MM.1S (cell line): ENCODE measurements at regions not wholly inside any gene's neighbourhood (a gene's known extent, or its start where the extent isn't known, plus 50 kb on each side); places are given as distances from the start of the nearest gene placed in this dataset.
"Not testable (repeated sequence)": the region's sequence is repeated elsewhere in the genome, so short reads cannot be mapped to it uniquely, and the experiment has no call there.

Experiments used
- DNase-seq: peaks from one replicate; pipeline ENCODE4 v3.0.0-alpha.2; 2015
- H2AFZ ChIP-seq: fragments of 300-600 bp; sonication (generic); 2 replicates; pipeline ENCODE4 v1.6.0; 2016; ENCODE audit warnings: antibody characterized with exemption, low read length
- H3F3A ChIP-seq: fragments of 300-600 bp; sonication (generic); 2 replicates; pipeline ENCODE4 v1.6.1; 2016; ENCODE audit warnings: mild to moderate bottlenecking, antibody characterized with exemption, low read length, moderate library complexity, mixed read lengths; ENCODE audit not compliant: insufficient read depth
- H3K27ac ChIP-seq: fragments of 300-600 bp; sonication (generic); 2 replicates; pipeline ENCODE4 v1.5.1; 2016; ENCODE audit warnings: mild to moderate bottlenecking, low read length
- H3K27me3 ChIP-seq: fragments of 300-600 bp; sonication (generic); replicated peaks from 2 replicates; pipeline ENCODE4 v1.6.0; 2016; ENCODE audit warnings: low read length; ENCODE audit not compliant: insufficient read depth
- H3K36me3 ChIP-seq: fragments of 300-600 bp; sonication (generic); replicated peaks from 2 replicates; pipeline ENCODE4 v1.6.1; 2016; ENCODE audit warnings: mild to moderate bottlenecking, low read length, mixed read lengths; ENCODE audit not compliant: insufficient read depth
- H3K4me1 ChIP-seq: fragments of 300-600 bp; sonication (generic); 2 replicates; pipeline ENCODE4 v1.6.1; 2016; ENCODE audit warnings: low read length, mixed read lengths
- H3K4me2 ChIP-seq: fragments of 300-600 bp; sonication (generic); 2 replicates; pipeline ENCODE4 v1.6.0; 2016; ENCODE audit warnings: low read depth, low read length
- H3K4me3 ChIP-seq: fragments of 300-600 bp; sonication (generic); 2 replicates; pipeline ENCODE4 v1.5.1; 2016; ENCODE audit warnings: low read length, mixed read lengths
- H3K79me2 ChIP-seq: fragments of 300-600 bp; sonication (generic); 2 replicates; pipeline ENCODE4 v1.6.1; 2016; ENCODE audit warnings: mixed run types, low read length, mixed read lengths
- H3K9ac ChIP-seq: fragments of 300-600 bp; sonication (generic); 2 replicates; pipeline ENCODE4 v1.6.1; 2016; ENCODE audit warnings: low read length, mixed read lengths
- H3K9me2 ChIP-seq: fragments of 300-600 bp; sonication (generic); replicated peaks from 2 replicates; pipeline ENCODE4 v1.6.1; 2016; ENCODE audit warnings: mild to moderate bottlenecking, low read length, mixed read lengths; ENCODE audit not compliant: insufficient read depth
- H3K9me3 ChIP-seq: fragments of 300-600 bp; sonication (generic); replicated peaks from 2 replicates; pipeline ENCODE4 v1.6.1; 2016; ENCODE audit warnings: mild to moderate bottlenecking, low read length, mixed read lengths; ENCODE audit not compliant: insufficient read depth
- H4K20me1 ChIP-seq: fragments of 300-600 bp; sonication (generic); 2 replicates; pipeline ENCODE4 v1.6.1; 2016; ENCODE audit warnings: mild to moderate bottlenecking, low read length, moderate library complexity, mixed read lengths; ENCODE audit not compliant: insufficient read depth
- CTCF ChIP-seq: fragments of 300-600 bp; sonication (generic); IDR thresholded peaks from 2 replicates; pipeline ENCODE4 v1.5.1; 2016; ENCODE audit warnings: antibody characterized with exemption, low read length, mixed read lengths
- EZH2 ChIP-seq: fragments of 300-600 bp; sonication (generic); optimal IDR thresholded peaks from 2 replicates; pipeline ENCODE3; 2017; ENCODE audit warnings: low read depth, mild to moderate bottlenecking, antibody characterized with exemption, low read length, mixed read lengths
- EZH2phosphoT487 ChIP-seq: fragments of 300-600 bp; sonication (generic); IDR thresholded peaks from 2 replicates; pipeline ENCODE4 v1.6.1; 2018; ENCODE audit warnings: antibody characterized with exemption, low read length

DNA sequence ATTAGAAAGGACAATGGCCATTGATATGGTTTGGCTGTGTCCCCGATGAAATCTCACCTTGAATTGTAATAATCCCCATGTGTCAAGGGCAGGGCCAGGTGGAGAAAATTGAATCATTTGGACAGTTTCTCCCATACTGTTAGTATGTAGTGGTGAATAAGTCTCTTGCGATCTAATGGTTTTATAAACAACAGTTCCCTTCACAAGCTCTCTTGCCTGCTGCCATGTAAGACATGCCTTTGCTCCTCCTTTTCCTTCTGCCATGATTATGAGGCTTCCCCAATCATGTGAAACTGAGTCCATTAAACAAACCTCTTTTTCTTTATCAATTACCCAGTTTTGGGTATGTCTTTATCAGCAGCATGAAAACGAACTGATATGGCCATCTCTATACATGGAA lies 302.7 kb downstream of the SFMBT2 start:
- Histone ChIP-seq H4K20me1 (no peaks in the 10 kb centered on the region), H3K27me3 (no peaks in the 10 kb centered on the region), H3K9me3 (no peaks in the 10 kb centered on the region), H3F3A (no peaks in the 10 kb centered on the region), H3K79me2 (no peaks in the 10 kb centered on the region), H3K9ac (no peak overlapping the region), H3K4me3 (no peak overlapping the region), H3K4me2 (no peak overlapping the region), H3K9me2 (no peaks in the 10 kb centered on the region), H3K27ac (no peak overlapping the region), H3K4me1 (no peaks in the 10 kb centered on the region), H2AFZ (no peak overlapping the region), H3K36me3 (no peaks in the 10 kb centered on the region)
- no peak for DNase-seq
- TF ChIP-seq CTCF (no peak), EZH2 (no peak), EZH2phosphoT487 (no peak)

DNA sequence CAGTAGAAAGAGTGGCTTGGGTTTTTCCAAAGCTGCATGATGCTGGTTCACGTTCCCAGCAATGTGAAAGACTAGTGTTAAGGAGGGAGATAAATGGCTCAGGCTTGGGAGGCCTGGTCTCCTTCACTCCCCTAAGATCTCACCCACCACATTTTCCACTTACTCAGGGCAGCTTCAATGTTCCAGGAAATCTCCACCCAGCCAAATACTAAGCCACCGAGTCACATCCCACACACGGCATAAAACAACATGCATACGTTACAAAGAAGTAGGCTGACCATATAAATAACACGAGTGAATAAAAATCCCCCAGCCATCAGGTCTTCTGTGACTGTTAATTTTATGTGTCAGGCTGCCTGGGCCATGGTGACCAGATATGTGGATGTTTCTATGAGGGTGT lies 303.5 kb downstream of the SFMBT2 start:
- H3K27ac ChIP-seq = no peak overlapping the region
- no peaks in the 10 kb centered on the region for H3K4me1 ChIP-seq
- H4K20me1 ChIP-seq = no peaks in the 10 kb centered on the region
- H3K36me3 ChIP-seq = no peaks in the 10 kb centered on the region
- H3F3A ChIP-seq = no peaks in the 10 kb centered on the region
- no peak for DNase-seq
- no peaks in the 10 kb centered on the region for H3K9me2 ChIP-seq
- H3K9ac ChIP-seq = no peak overlapping the region
- H3K4me2 ChIP-seq = no peak overlapping the region
- H3K9me3 ChIP-seq = no peaks in the 10 kb centered on the region
- TF ChIP-seq EZH2 (no peak), CTCF (no peak), EZH2phosphoT487 (no peak)
- H3K79me2 ChIP-seq = no peaks in the 10 kb centered on the region
- no peaks in the 10 kb centered on the region for H3K27me3 ChIP-seq
- H2AFZ ChIP-seq = no peak overlapping the region
- no peak overlapping the region for H3K4me3 ChIP-seq

GRCh38 chr10:7104379-7104778 lies 306.5 kb downstream of the SFMBT2 start:
- H3F3A ChIP-seq, DNase-seq, H3K9ac ChIP-seq, H3K4me3 ChIP-seq, H2AFZ ChIP-seq, H3K36me3 ChIP-seq, H4K20me1 ChIP-seq, H3K4me1 ChIP-seq, H3K27ac ChIP-seq, H3K9me3 ChIP-seq, H3K27me3 ChIP-seq, H3K9me2 ChIP-seq, H3K79me2 ChIP-seq, H3K4me2 ChIP-seq: not testable (repeated sequence)

GRCh38 chr10:7102557-7103349 lies 308.1 kb downstream of the SFMBT2 start:
- Histone ChIP-seq H3F3A (no peaks in the 10 kb centered on the region), H3K4me1 (no peaks in the 10 kb centered on the region), H3K9me2 (no peaks in the 10 kb centered on the region), H3K9ac (no peak overlapping the region), H3K79me2 (no peaks in the 10 kb centered on the region), H2AFZ (no peak overlapping the region), H3K36me3 (no peaks in the 10 kb centered on the region), H3K27ac (no peak overlapping the region), H3K4me3 (no peak overlapping the region), H3K27me3 (no peaks in the 10 kb centered on the region), H3K9me3 (no peaks in the 10 kb centered on the region), H4K20me1 (no peaks in the 10 kb centered on the region), H3K4me2 (no peak overlapping the region)
- no peak for DNase-seq
- TF ChIP-seq EZH2phosphoT487 (no peak), EZH2 (no peak), CTCF (no peak)
